MCF 10A (cell line): ENCODE measurements at regions not wholly inside any gene's neighbourhood (a gene's known extent, or its start where the extent isn't known, plus 50 kb on each side); places are given as distances from the start of the nearest gene placed in this dataset.

Source experiments
- BruUV-seq: library from RNA; stranded (reverse); fragments of 400-500 nt; replicated peaks from 2 replicates; lab custom pipeline; 2021; lab: Mats Ljungman, UMichigan
- CTCF ChIA-PET: fragments of 300-600 bp; sonication (Branson Sonifier 250); formaldehyde crosslinking; extraction: SDS; loops from one replicate; lab custom pipeline; 2021; ENCODE audit warnings: antibody characterized with exemption, inconsistent platforms; lab: Yijun Ruan, JAX
- POLR2A ChIA-PET: fragments of 300-600, 350-650 bp; sonication (Branson Sonifier 250); formaldehyde crosslinking; extraction: SDS; loops from one replicate; lab custom pipeline; 2020; ENCODE audit warnings: antibody characterized with exemption, inconsistent platforms; lab: Yijun Ruan, JAX
- DNase-seq: peaks from one replicate; pipeline ENCODE4 v3.0.0-alpha.2; 2018; ENCODE audit not compliant: unreplicated experiment
- H3K27ac Mint-ChIP-seq: one replicate; pipeline ENCODE4 v1.8.0; 2022; ENCODE audit warnings: mild to moderate bottlenecking, low read depth, mixed read lengths; ENCODE audit not compliant: unreplicated experiment
- H3K27me3 Mint-ChIP-seq: one replicate; pipeline ENCODE4 v1.8.0; 2022; ENCODE audit warnings: mixed read lengths; ENCODE audit not compliant: insufficient read depth, unreplicated experiment
- H3K36me3 Mint-ChIP-seq: one replicate; pipeline ENCODE4 v1.8.0; 2022; ENCODE audit warnings: mild to moderate bottlenecking, moderate library complexity, mixed read lengths; ENCODE audit not compliant: insufficient read depth, unreplicated experiment
- H3K4me1 Mint-ChIP-seq: one replicate; pipeline ENCODE4 v1.8.0; 2022; ENCODE audit warnings: mixed read lengths; ENCODE audit not compliant: insufficient read depth, unreplicated experiment
- H3K4me3 Mint-ChIP-seq: one replicate; pipeline ENCODE4 v1.8.0; 2022; ENCODE audit warnings: mild to moderate bottlenecking, moderate library complexity, mixed read lengths; ENCODE audit not compliant: unreplicated experiment
- H3K9me3 Mint-ChIP-seq: one replicate; pipeline ENCODE4 v1.8.0; 2022; ENCODE audit warnings: mixed read lengths; ENCODE audit not compliant: unreplicated experiment
- intact Hi-C: fragments of 100-400 bp; cut with micrococcal nuclease; formaldehyde crosslinking; loops from 2 replicates; pipeline ENCODE4 v1.14.1; 2022
- TF ChIP-seq, protein P1 (sequence below): fragments of 200-600 bp; IDR thresholded peaks from one replicate; pipeline ENCODE4 v1.8.0; 2022; ENCODE audit warnings: antibody characterized with exemption, mild to moderate bottlenecking; ENCODE audit not compliant: unreplicated experiment

DNA sequence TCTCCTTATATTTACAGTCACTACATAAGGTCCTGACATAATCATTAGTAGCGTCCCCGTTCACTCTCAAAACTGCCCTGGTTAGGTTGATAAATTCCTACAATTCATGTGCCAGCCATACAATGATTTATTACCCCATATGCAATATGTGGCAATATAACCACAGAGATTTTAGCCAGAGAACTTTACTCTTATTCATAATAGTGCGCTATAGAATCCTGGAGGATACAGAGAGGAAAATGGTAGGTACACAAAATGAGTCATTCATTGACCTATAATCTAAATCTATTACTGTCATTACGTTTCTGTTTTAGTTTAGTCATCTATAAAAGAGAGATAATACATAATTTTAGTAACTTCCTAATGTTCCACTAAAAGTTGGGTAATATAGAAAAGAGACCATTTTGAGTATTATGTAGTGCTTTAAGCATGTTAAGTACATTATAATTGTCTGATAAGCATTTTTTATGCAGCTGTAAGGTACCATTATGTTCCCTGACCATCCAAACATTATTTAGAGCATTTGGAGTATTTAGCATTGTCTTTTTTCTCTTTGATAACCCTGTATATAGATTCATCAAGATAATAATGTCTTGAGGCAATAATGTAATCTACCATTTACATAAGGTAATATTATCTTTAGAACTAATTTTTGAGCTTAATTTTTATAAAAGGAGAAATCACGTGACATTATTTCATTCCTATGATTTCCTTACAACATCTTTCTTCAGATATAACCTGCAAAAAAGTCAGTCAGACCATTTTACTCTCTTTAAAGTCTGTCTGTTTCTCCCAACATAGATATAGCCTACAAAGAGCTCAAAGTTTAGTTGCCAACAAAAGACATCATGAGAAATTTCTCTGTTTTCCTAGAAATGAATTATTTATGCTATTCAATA is 655.5 kb upstream of the ZNF608 start:
- Mint-ChIP-seq H3K4me3 (no peak overlapping the region), H3K27ac (peak overlapping the region; percentile 7), H3K36me3 (no peaks in the 10 kb centered on the region), H3K27me3 (no peaks in the 10 kb centered on the region), H3K4me1 (peaks cover 9% of the 10 kb centered on the region), H3K9me3 (peaks cover 6% of the 10 kb centered on the region)
- ChIA-PET CTCF (interaction anchor here (0.6 kb wide), 1 partner anchor 686 kb away, joined by 5 read pairs; no protein-coding TSS in a partner anchor), POLR2A (interaction anchor here (0.8 kb wide), 1 partner anchor 11 kb away, joined by 3 read pairs; no protein-coding TSS in a partner anchor)
- no TSS peak for BruUV-seq
- TF ChIP-seq, protein P1, sequence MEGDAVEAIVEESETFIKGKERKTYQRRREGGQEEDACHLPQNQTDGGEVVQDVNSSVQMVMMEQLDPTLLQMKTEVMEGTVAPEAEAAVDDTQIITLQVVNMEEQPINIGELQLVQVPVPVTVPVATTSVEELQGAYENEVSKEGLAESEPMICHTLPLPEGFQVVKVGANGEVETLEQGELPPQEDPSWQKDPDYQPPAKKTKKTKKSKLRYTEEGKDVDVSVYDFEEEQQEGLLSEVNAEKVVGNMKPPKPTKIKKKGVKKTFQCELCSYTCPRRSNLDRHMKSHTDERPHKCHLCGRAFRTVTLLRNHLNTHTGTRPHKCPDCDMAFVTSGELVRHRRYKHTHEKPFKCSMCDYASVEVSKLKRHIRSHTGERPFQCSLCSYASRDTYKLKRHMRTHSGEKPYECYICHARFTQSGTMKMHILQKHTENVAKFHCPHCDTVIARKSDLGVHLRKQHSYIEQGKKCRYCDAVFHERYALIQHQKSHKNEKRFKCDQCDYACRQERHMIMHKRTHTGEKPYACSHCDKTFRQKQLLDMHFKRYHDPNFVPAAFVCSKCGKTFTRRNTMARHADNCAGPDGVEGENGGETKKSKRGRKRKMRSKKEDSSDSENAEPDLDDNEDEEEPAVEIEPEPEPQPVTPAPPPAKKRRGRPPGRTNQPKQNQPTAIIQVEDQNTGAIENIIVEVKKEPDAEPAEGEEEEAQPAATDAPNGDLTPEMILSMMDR, result no peak
- intact Hi-C loops, result no loop called here
- DNase-seq, result peak; percentile 80

DNA sequence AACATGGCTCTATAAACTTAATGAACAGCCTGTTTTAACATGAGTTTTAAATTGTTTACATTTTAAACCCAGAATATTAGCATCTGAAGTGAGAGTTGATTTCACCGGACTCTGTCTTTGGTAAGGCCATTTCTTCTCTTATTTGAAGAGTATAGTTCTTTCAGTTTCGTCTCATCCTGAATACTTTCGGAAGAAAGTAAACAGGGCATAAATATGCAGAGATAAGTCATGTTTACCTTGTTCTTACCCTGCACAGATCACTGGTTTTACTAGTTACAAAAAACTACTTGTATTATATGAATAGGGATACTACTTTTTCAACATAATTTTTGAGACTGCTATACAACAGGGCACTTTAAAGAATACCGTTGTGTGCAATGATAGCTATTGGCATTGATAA is 656.3 kb upstream of the ZNF608 start:
- BruUV-seq, result no TSS peak
- Mint-ChIP-seq H3K27ac (no peak overlapping the region), H3K9me3 (no peaks in the 10 kb centered on the region), H3K4me3 (no peak overlapping the region), H3K36me3 (no peaks in the 10 kb centered on the region), H3K27me3 (no peaks in the 10 kb centered on the region), H3K4me1 (peaks cover 10% of the 10 kb centered on the region)
- TF ChIP-seq, protein P1, result no peak
- ChIA-PET CTCF (interaction anchor here (0.6 kb wide), 2 partner anchors 471 to 687 kb away, joined by 3 to 5 read pairs; no protein-coding TSS in a partner anchor), POLR2A (interaction anchor here (0.8 kb wide), 1 partner anchor 10 kb away, joined by 3 read pairs; no protein-coding TSS in a partner anchor)
- intact Hi-C loops, result no loop called here
- no peak for DNase-seq

DNA sequence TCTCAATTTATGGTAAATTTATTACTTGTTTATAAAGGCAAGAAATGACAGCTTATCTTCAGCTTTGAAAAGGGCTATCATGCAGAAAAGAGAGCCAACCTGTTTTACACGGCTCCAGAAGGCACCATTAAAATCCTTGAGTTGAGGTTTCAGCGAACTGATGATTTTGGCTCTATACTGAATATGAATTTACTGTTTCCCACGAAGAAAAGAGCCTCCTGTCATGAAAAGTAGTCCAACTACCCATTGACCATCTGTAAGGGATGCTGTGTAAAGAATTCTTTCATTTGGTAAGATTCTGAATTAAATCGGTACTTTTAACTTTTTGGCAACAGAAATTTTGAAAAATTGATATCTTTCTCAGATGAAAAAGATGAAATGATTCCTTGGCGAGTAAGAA is 657.6 kb upstream of the ZNF608 start:
- intact Hi-C loops, result no loop called here
- CTCF ChIA-PET, result no interaction called here

More for the DNA sequence above, 657.6 kb upstream of the ZNF608 start:
- DNase-seq, result no peak
- H3K4me1 Mint-ChIP-seq, result peaks cover 22% of the 10 kb centered on the region
- no peaks in the 10 kb centered on the region for H3K27me3 Mint-ChIP-seq
- POLR2A ChIA-PET, result no interaction called here
- H3K9me3 Mint-ChIP-seq, result no peaks in the 10 kb centered on the region
- H3K27ac Mint-ChIP-seq, result no peak overlapping the region
- TF ChIP-seq, protein P1, result no peak
- H3K4me3 Mint-ChIP-seq, result no peak overlapping the region
- no peaks in the 10 kb centered on the region for H3K36me3 Mint-ChIP-seq
- no TSS peak for BruUV-seq
